Type B pancreatic cell (in vitro differentiated cells): ENCODE measurements at regions not wholly inside any gene's neighbourhood (a gene's known extent, or its start where the extent isn't known, plus 50 kb on each side); places are given as distances from the start of the nearest gene placed in this dataset.

Experiments
- DNase-seq: peaks from one replicate; pipeline ENCODE4 v3.0.0; 2021; ENCODE audit warnings: mixed read lengths; ENCODE audit not compliant: unreplicated experiment; ENCODE audit errors: extremely low spot score
- H3K27ac Mint-ChIP-seq: 2 replicates; pipeline ENCODE4 v1.8.0; 2021; ENCODE audit warnings: mild to moderate bottlenecking, mixed read lengths
- H3K27me3 Mint-ChIP-seq: 2 replicates; pipeline ENCODE4 v1.8.0; 2021; ENCODE audit warnings: mixed read lengths
- H3K36me3 Mint-ChIP-seq: 2 replicates; pipeline ENCODE4 v1.8.0; 2021; ENCODE audit warnings: mixed read lengths
- H3K4me1 Mint-ChIP-seq: one replicate; pipeline ENCODE4 v1.8.0; 2021; ENCODE audit warnings: mixed read lengths; ENCODE audit not compliant: unreplicated experiment
- H3K4me3 Mint-ChIP-seq: 2 replicates; pipeline ENCODE4 v1.8.0; 2021; ENCODE audit warnings: mild to moderate bottlenecking, mixed read lengths
- H3K9me3 Mint-ChIP-seq: 2 replicates; pipeline ENCODE4 v1.8.0; 2021; ENCODE audit warnings: mixed read lengths
- CTCF ChIP-seq: fragments of 200-600 bp; sonication (generic); conservative IDR thresholded peaks from 2 replicates; pipeline ENCODE4 v1.5.0; 2021; ENCODE audit warnings: antibody characterized with exemption, mild to moderate bottlenecking

- no peak for TF ChIP-seq CTCF
- Mint-ChIP-seq H3K9me3 (no peaks in the 10 kb centered on the region), H3K4me1 (no peaks in the 10 kb centered on the region), H3K27me3 (no peaks in the 10 kb centered on the region), H3K36me3 (no peaks in the 10 kb centered on the region), H3K4me3 (no peak overlapping the region), H3K27ac (no peak overlapping the region)
- DNase-seq: no peak
Measured at GRCh38 chr3:95615592-95616310, 1198.6 kb upstream of the EPHA6 start.

- Mint-ChIP-seq H3K4me1 (no peaks in the 10 kb centered on the region), H3K27ac (no peak overlapping the region), H3K27me3 (no peaks in the 10 kb centered on the region), H3K36me3 (no peaks in the 10 kb centered on the region), H3K9me3 (no peaks in the 10 kb centered on the region), H3K4me3 (no peak overlapping the region)
- no peak for DNase-seq
- no peak for TF ChIP-seq CTCF
Measured at GRCh38 chr3:95626107-95626506, 1188.3 kb upstream of the EPHA6 start.

GRCh38 chr3:95627293-95627692, 1187.1 kb upstream of the EPHA6 start:
- no peaks in the 10 kb centered on the region for H3K36me3 Mint-ChIP-seq
- H3K4me1 Mint-ChIP-seq: no peaks in the 10 kb centered on the region
- H3K27me3 Mint-ChIP-seq: no peaks in the 10 kb centered on the region
- H3K9me3 Mint-ChIP-seq: no peaks in the 10 kb centered on the region
- TF ChIP-seq CTCF: no peak
- no peak overlapping the region for H3K4me3 Mint-ChIP-seq
- H3K27ac Mint-ChIP-seq: no peak overlapping the region
- DNase-seq: no peak

GRCh38 chr3:95627697-95628096, 1186.7 kb upstream of the EPHA6 start:
- H3K27ac Mint-ChIP-seq: no peak overlapping the region
- DNase-seq: no peak
- no peak for TF ChIP-seq CTCF
- no peaks in the 10 kb centered on the region for H3K36me3 Mint-ChIP-seq
- H3K4me1 Mint-ChIP-seq: no peaks in the 10 kb centered on the region
- no peak overlapping the region for H3K4me3 Mint-ChIP-seq
- no peaks in the 10 kb centered on the region for H3K27me3 Mint-ChIP-seq
- no peaks in the 10 kb centered on the region for H3K9me3 Mint-ChIP-seq

GRCh38 chr3:95629802-95630201, 1184.6 kb upstream of the EPHA6 start:
- H3K27ac Mint-ChIP-seq: no peak overlapping the region
- no peaks in the 10 kb centered on the region for H3K9me3 Mint-ChIP-seq
- TF ChIP-seq CTCF: no peak
- H3K27me3 Mint-ChIP-seq: no peaks in the 10 kb centered on the region
- H3K36me3 Mint-ChIP-seq: no peaks in the 10 kb centered on the region
- H3K4me3 Mint-ChIP-seq: no peak overlapping the region
- H3K4me1 Mint-ChIP-seq: no peaks in the 10 kb centered on the region
- no peak for DNase-seq
